HEK293T (cell line): ENCODE measurements at regions not wholly inside any gene's neighbourhood (a gene's known extent, or its start where the extent isn't known, plus 50 kb on each side); places are given as distances from the start of the nearest gene placed in this dataset.

ENCODE experiments used
- CTCF ChIA-PET: fragments of 350-600 bp; formaldehyde crosslinking; extraction: SDS; loops from one replicate; lab custom pipeline; 2021; ENCODE audit warnings: antibody characterized with exemption, inconsistent platforms; lab: Yijun Ruan, JAX
- POLR2A ChIA-PET: fragments of 350-600 bp; formaldehyde crosslinking; extraction: SDS; loops from one replicate; lab custom pipeline; 2020; ENCODE audit warnings: antibody characterized with exemption, inconsistent platforms; lab: Yijun Ruan, JAX
- DNase-seq: peaks from one replicate; pipeline ENCODE4 v3.0.0; 2012; ENCODE audit warnings: mixed read lengths; ENCODE audit errors: extremely low spot score
- ARNT ChIP-seq: fragments of 450-650 bp; IDR thresholded peaks from 2 replicates; pipeline ENCODE4 v1.6.1; 2017; ENCODE audit warnings: mild to moderate bottlenecking
- BHLHE40 ChIP-seq: fragments of 450-650 bp; IDR thresholded peaks from 2 replicates; pipeline ENCODE4 v1.6.1; 2016; ENCODE audit warnings: mild to moderate bottlenecking, moderate library complexity, borderline replicate concordance
- CTBP1 ChIP-seq: fragments of 450-650 bp; IDR thresholded peaks from 2 replicates; pipeline ENCODE4 v1.6.1; 2016; ENCODE audit warnings: borderline replicate concordance
- ELF4 ChIP-seq: fragments of 450-650 bp; IDR thresholded peaks from 2 replicates; pipeline ENCODE4 v1.6.1; 2017; ENCODE audit warnings: antibody characterized with exemption
- FOXA1 ChIP-seq: fragments of 450-650 bp; IDR thresholded peaks from 2 replicates; pipeline ENCODE4 v1.6.1; 2016; ENCODE audit warnings: mild to moderate bottlenecking
- FOXK2 ChIP-seq: fragments of 450-650 bp; IDR thresholded peaks from 2 replicates; pipeline ENCODE4 v1.6.1; 2016; ENCODE audit warnings: mild to moderate bottlenecking
- FOXM1 ChIP-seq: fragments of 450-650 bp; IDR thresholded peaks from 2 replicates; pipeline ENCODE4 v1.6.1; 2017; ENCODE audit warnings: mild to moderate bottlenecking, borderline replicate concordance
- HDGF ChIP-seq: fragments of 450-650 bp; IDR thresholded peaks from 2 replicates; pipeline ENCODE4 v1.6.1; 2017; ENCODE audit warnings: antibody characterized with exemption, borderline replicate concordance
- L3MBTL2 ChIP-seq: fragments of 450-650 bp; conservative IDR thresholded peaks from 2 replicates; pipeline ENCODE4 v1.6.1; 2016; ENCODE audit warnings: mild to moderate bottlenecking
- LEF1 ChIP-seq: fragments of 450-650 bp; IDR thresholded peaks from 2 replicates; pipeline ENCODE4 v1.6.1; 2017; ENCODE audit warnings: mild to moderate bottlenecking, borderline replicate concordance
- NFRKB ChIP-seq: fragments of 450-650 bp; IDR thresholded peaks from 2 replicates; pipeline ENCODE4 v1.6.1; 2016; ENCODE audit warnings: mild to moderate bottlenecking, moderate library complexity
- PKNOX1 ChIP-seq: fragments of 450-650 bp; IDR thresholded peaks from 2 replicates; pipeline ENCODE4 v1.6.1; 2016
- SP1 ChIP-seq: fragments of 450-650 bp; IDR thresholded peaks from 2 replicates; pipeline ENCODE4 v1.6.1; 2017
- SUZ12 ChIP-seq: fragments of 450-650 bp; IDR thresholded peaks from 2 replicates; pipeline ENCODE4 v1.6.1; 2016; ENCODE audit warnings: mild to moderate bottlenecking
- TARDBP ChIP-seq: fragments of 450-650 bp; IDR thresholded peaks from 2 replicates; pipeline ENCODE4 v1.6.1; 2016
- ZNF384 ChIP-seq: fragments of 450-650 bp; IDR thresholded peaks from 2 replicates; pipeline ENCODE4 v1.6.1; 2016

GRCh38 chr2:161076936-161077335, 83.3 kb upstream of the TANK start:
- POLR2A ChIA-PET, result no interaction called here
- DNase-seq, result no peak
- CTCF ChIA-PET, result interaction anchor here (1.6 kb wide), 1 partner anchor 13 kb away, joined by 7 read pairs; no protein-coding TSS in a partner anchor
- TF ChIP-seq FOXA1 (no peak), HDGF (no peak), PKNOX1 (no peak), ARNT (no peak), ZNF384 (no peak), FOXM1 (no peak), BHLHE40 (no peak)

GRCh38 chr2:161077367-161078210, 82.6 kb upstream of the TANK start:
- POLR2A ChIA-PET, result no interaction called here
- TF ChIP-seq NFRKB, result no peak
- TF ChIP-seq FOXK2, result no peak
- TF ChIP-seq SUZ12, result no peak
- TF ChIP-seq ARNT, result no peak
- TF ChIP-seq FOXA1, result no peak
- TF ChIP-seq TARDBP, result no peak
- TF ChIP-seq L3MBTL2, result no peak
- TF ChIP-seq BHLHE40, result no peak
- no peak for TF ChIP-seq ZNF384
- TF ChIP-seq SP1, result no peak
- no peak for TF ChIP-seq ELF4
- TF ChIP-seq FOXM1, result no peak
- no peak for TF ChIP-seq CTBP1
- DNase-seq, result no peak
- CTCF ChIA-PET, result no interaction called here

GRCh38 chr2:161078211-161078539, 82.1 kb upstream of the TANK start:
- POLR2A ChIA-PET, result no interaction called here
- DNase-seq, result no peak
- TF ChIP-seq NFRKB (no peak), SUZ12 (no peak), TARDBP (no peak), ZNF384 (no peak)
- CTCF ChIA-PET, result no interaction called here

- CTCF ChIA-PET, result no interaction called here
Measured at GRCh38 chr2:161085149-161085548, 75.1 kb upstream of the TANK start.

GRCh38 chr2:161088658-161089350, 71.4 kb upstream of the TANK start:
- POLR2A ChIA-PET, result no interaction called here
- no peak for DNase-seq
- no peak for TF ChIP-seq FOXA1
- no peak for TF ChIP-seq TARDBP
- CTCF ChIA-PET, result no interaction called here

More at GRCh38 chr2:161085149-161085548, 75.1 kb upstream of the TANK start:
- DNase-seq, result no peak
- no peak for TF ChIP-seq FOXA1
- no peak for TF ChIP-seq TARDBP
- no peak for TF ChIP-seq CTBP1
- no peak for TF ChIP-seq L3MBTL2
- TF ChIP-seq PKNOX1, result no peak
- TF ChIP-seq NFRKB, result no peak
- TF ChIP-seq FOXM1, result no peak
- no peak for TF ChIP-seq FOXK2
- TF ChIP-seq SP1, result no peak
- TF ChIP-seq HDGF, result no peak
- POLR2A ChIA-PET, result no interaction called here

GRCh38 chr2:161090411-161090810, 69.8 kb upstream of the TANK start:
- ChIA-PET CTCF (interaction anchor here (0.7 kb wide), 1 partner anchor 26 kb away, joined by 3 read pairs; no protein-coding TSS in a partner anchor), POLR2A (no interaction called here)
- no peak for DNase-seq

More at GRCh38 chr2:161090411-161090810, 69.8 kb upstream of the TANK start:
- no peak for TF ChIP-seq FOXA1
- no peak for TF ChIP-seq FOXM1
- no peak for TF ChIP-seq ARNT
- TF ChIP-seq PKNOX1, result no peak
- TF ChIP-seq L3MBTL2, result no peak
- TF ChIP-seq SUZ12, result no peak
- no peak for TF ChIP-seq FOXK2
- no peak for TF ChIP-seq BHLHE40
- no peak for TF ChIP-seq ZNF384
- TF ChIP-seq ELF4, result no peak
- TF ChIP-seq SP1, result no peak
- TF ChIP-seq NFRKB, result no peak
- TF ChIP-seq CTBP1, result no peak
- no peak for TF ChIP-seq HDGF
- no peak for TF ChIP-seq LEF1
- TF ChIP-seq TARDBP, result no peak
